GM10266 (cell line): ENCODE measurements at regions not wholly inside any gene's neighbourhood (a gene's known extent, or its start where the extent isn't known, plus 50 kb on each side); places are given as distances from the start of the nearest gene placed in this dataset.
"Not testable (repeated sequence)": the region's sequence is repeated elsewhere in the genome, so short reads cannot be mapped to it uniquely, and the experiment has no call there.

Experiments
- DNase-seq: peaks from one replicate; pipeline ENCODE4 v3.0.0; 2012; ENCODE audit errors: extremely low spot score
- CTCF ChIP-seq: IDR thresholded peaks from 2 replicates; pipeline ENCODE4 v1.5.1; 2012; ENCODE audit warnings: mild to moderate bottlenecking, low read depth; ENCODE audit not compliant: control insufficient read depth, insufficient read depth; ENCODE audit errors: missing control alignments

- no peak for TF ChIP-seq CTCF
Measured at GRCh38 chr21:24428591-24429199, 1178.6 kb downstream of the MRPL39 start.

GRCh38 chr21:24424776-24425175, 1182.5 kb downstream of the MRPL39 start:
- DNase-seq, result no peak
- no peak for TF ChIP-seq CTCF

More at GRCh38 chr21:24428591-24429199, 1178.6 kb downstream of the MRPL39 start:
- DNase-seq, result no peak

- DNase-seq, result no peak
- TF ChIP-seq CTCF, result no peak
Measured at GRCh38 chr21:24423546-24423945, 1183.7 kb downstream of the MRPL39 start.

- TF ChIP-seq CTCF, result no peak
- DNase-seq, result no peak
Measured at GRCh38 chr21:24420689-24421088, 1186.6 kb downstream of the MRPL39 start.

GRCh38 chr21:24419641-24420040, 1187.6 kb downstream of the MRPL39 start:
- DNase-seq, result not testable (repeated sequence)

GRCh38 chr21:24418671-24419070, 1188.6 kb downstream of the MRPL39 start:
- no peak for DNase-seq
- TF ChIP-seq CTCF, result peak; percentile 20

- no peak for DNase-seq
- no peak for TF ChIP-seq CTCF
Measured at GRCh38 chr21:24411429-24411828, 1195.9 kb downstream of the MRPL39 start.

GRCh38 chr21:24403221-24403620, 1204.1 kb downstream of the MRPL39 start:
- no peak for DNase-seq
- TF ChIP-seq CTCF, result no peak
